Upper lobe of left lung (tissue), 4 donors: ENCODE measurements at regions not wholly inside any gene's neighbourhood (a gene's known extent, or its start where the extent isn't known, plus 50 kb on each side); places are given as distances from the start of the nearest gene placed in this dataset.

ENCODE experiments used
- CTCF ChIP-seq, 6 experiments: fragments of 450-650 bp in 4 of 6; fragments of 200-600 bp in 2 of 6; sonication (generic) in 2 of 6; IDR thresholded peaks; one replicate each; pipeline ENCODE4 v1.5.1; 2016 to 2019; ENCODE audit warnings: antibody characterized with exemption in 6 of 6
- EP300 ChIP-seq, 4 donors: sonication (generic); formaldehyde crosslinking; IDR thresholded peaks; one replicate each; pipeline ENCODE4 v1.5.1; 2017; ENCODE audit warnings: antibody characterized with exemption in 4 of 4, control low read depth in 2 of 4
- POLR2A ChIP-seq, 4 donors: fragments of 450-650 bp; IDR thresholded peaks; one replicate each; pipeline ENCODE4 v1.5.1; 2016 to 2017; ENCODE audit warnings: antibody characterized with exemption in 4 of 4, mild to moderate bottlenecking in 2 of 4

GRCh38 chr5:168174376-168174775 lies 117.1 kb upstream of the WWC1 start:
- TF ChIP-seq EP300 (IDR thresholded peaks at IDR 0.05), result no peak
- TF ChIP-seq POLR2A (IDR thresholded peaks at IDR 0.05), result no peak
- TF ChIP-seq CTCF (IDR thresholded peaks at IDR 0.05), result no peak
